ENCODE measurements at regions not wholly inside any gene's neighbourhood (a gene's known extent, or its start where the extent isn't known, plus 50 kb on each side); places are given as distances from the start of the nearest gene placed in this dataset.

GRCh38 chr22:48044487-48045060 is 1282.1 kb downstream of the TBC1D22A start:
- no peak overlapping the region for H4K91ac ChIP-seq (ENCODE audit: insufficient read depth, low read depth, low read length)
- H2AFZ ChIP-seq (replicated peaks; ENCODE audit: low read length, poor library complexity): no peak overlapping the region
- no peak overlapping the region for H2BK20ac ChIP-seq (ENCODE audit: low read depth, low read length)
- no peaks in the 10 kb centered on the region for H3K9me1 ChIP-seq (ENCODE audit: insufficient read depth, low read length)
- dilution Hi-C loops (cut with HindIII; ENCODE audit: low sequenced_read_pairs, unreplicated experiment) (no loop called here), in situ Hi-C loops (cut with MboI; ENCODE audit: low sequenced_read_pairs) (no loop called here), intact Hi-C loops (cut with micrococcal nuclease) (no loop called here)
- no peaks in the 10 kb centered on the region for H3K36me3 ChIP-seq (ENCODE audit: control insufficient read depth, insufficient read depth, low read length)
- no peaks in the 10 kb centered on the region for H3K27me3 ChIP-seq (ENCODE audit: control insufficient read depth, insufficient read depth, low read length)
- H4K5ac ChIP-seq (ENCODE audit: low read depth, low read length): no peak overlapping the region
- POLR2A ChIA-PET (ENCODE audit: unreplicated experiment): no interaction called here
- CTCF ChIA-PET: no interaction called here
- DNase-seq (no peak), ATAC-seq (ENCODE audit: low read depth) (no peak)
- H3K23ac ChIP-seq (ENCODE audit: low read depth, low read length): no peak overlapping the region
- peaks cover 38% of the 10 kb centered on the region for H3K9me3 ChIP-seq (ENCODE audit: control insufficient read depth, insufficient read depth, low read length)
- H3K9ac ChIP-seq (ENCODE audit: low read depth, low read length): no peak overlapping the region
- H3K4ac ChIP-seq (ENCODE audit: low read depth, low read length): no peak overlapping the region
- H2AK9ac ChIP-seq (replicated peaks; ENCODE audit: low read depth, low read length, poor library complexity): no peak overlapping the region
- H3K18ac ChIP-seq (ENCODE audit: low read depth, low read length): no peak overlapping the region
- no peak overlapping the region for H3K27ac ChIP-seq (ENCODE audit: insufficient read depth, low read length)
- H2AK5ac ChIP-seq (ENCODE audit: low read depth, low read length): no peak overlapping the region
- H2BK120ac ChIP-seq (ENCODE audit: low read depth, low read length): no peak overlapping the region
- H2BK5ac ChIP-seq (ENCODE audit: low read depth, low read length, poor library complexity, severe bottlenecking): no peak overlapping the region
- H2BK15ac ChIP-seq (ENCODE audit: low read depth, low read length): no peak overlapping the region
- H3K4me3 ChIP-seq (ENCODE audit: insufficient read depth, low read depth, low read length): no peak overlapping the region
- TF ChIP-seq RFX5 (IDR thresholded peaks at IDR 0.05; ENCODE audit: low read depth, low read length) (no peak), USF2 (IDR thresholded peaks at IDR 0.05; ENCODE audit: low read depth, low read length) (no peak), CTCF (conservative IDR thresholded peaks at IDR 0.05; ENCODE audit: low read depth, low read length) (no peak), MXI1 (IDR thresholded peaks at IDR 0.05; ENCODE audit: borderline replicate concordance, low read depth, low read length) (no peak), CEBPB (IDR thresholded peaks at IDR 0.05; ENCODE audit: low read depth, low read length) (no peak), FOS (IDR thresholded peaks at IDR 0.05; ENCODE audit: low read depth, low read length) (no peak)
- no peak overlapping the region for H3K4me2 ChIP-seq (ENCODE audit: low read depth, low read length)
- no CpG with 5 or more reads among the region's 9 CpGs for WGBS, 2 experiments (ENCODE audit: extremely low coverage in 2 of 2, insufficient read length in 1 of 2)
- H4K20me1 ChIP-seq (ENCODE audit: insufficient read depth, low read length): no peaks in the 10 kb centered on the region
- BruUV-seq (replicated peaks): no TSS peak
- H4K8ac ChIP-seq (ENCODE audit: low read depth in 2 of 2, low read length in 2 of 2): no peak overlapping the region
- no peaks in the 10 kb centered on the region for H3K79me1 ChIP-seq (ENCODE audit: low read depth in 1 of 2, low read length in 2 of 2)
- no peak overlapping the region for H3K56ac ChIP-seq (ENCODE audit: extremely low read depth, insufficient read depth, low read length)
- H3K4me1 ChIP-seq (ENCODE audit: control insufficient read depth, insufficient read depth, low read length): no peaks in the 10 kb centered on the region
- H3K14ac ChIP-seq (replicated peaks; ENCODE audit: low read depth, low read length): no peak overlapping the region

All from IMR-90 (cell line).